Choroid plexus epithelial cell (primary cell): ENCODE measurements at regions not wholly inside any gene's neighbourhood (a gene's known extent, or its start where the extent isn't known, plus 50 kb on each side); places are given as distances from the start of the nearest gene placed in this dataset.
"Not testable (repeated sequence)": the region's sequence is repeated elsewhere in the genome, so short reads cannot be mapped to it uniquely, and the experiment has no call there.

Experiments
- DNase-seq: peaks from one replicate; pipeline ENCODE4 v3.0.0-alpha.2; 2010; ENCODE audit warnings: low read depth
- H3K4me3 ChIP-seq: 2 replicates; pipeline ENCODE4 v1.5.1; 2011; ENCODE audit warnings: low read depth, mild to moderate bottlenecking, control low read depth, low read length, moderate library complexity
- CTCF ChIP-seq: conservative IDR thresholded peaks from 2 replicates; pipeline ENCODE4 v1.5.1; 2011; ENCODE audit warnings: low read depth, mild to moderate bottlenecking, control low read depth, inconsistent platforms, low read length, moderate library complexity

DNA sequence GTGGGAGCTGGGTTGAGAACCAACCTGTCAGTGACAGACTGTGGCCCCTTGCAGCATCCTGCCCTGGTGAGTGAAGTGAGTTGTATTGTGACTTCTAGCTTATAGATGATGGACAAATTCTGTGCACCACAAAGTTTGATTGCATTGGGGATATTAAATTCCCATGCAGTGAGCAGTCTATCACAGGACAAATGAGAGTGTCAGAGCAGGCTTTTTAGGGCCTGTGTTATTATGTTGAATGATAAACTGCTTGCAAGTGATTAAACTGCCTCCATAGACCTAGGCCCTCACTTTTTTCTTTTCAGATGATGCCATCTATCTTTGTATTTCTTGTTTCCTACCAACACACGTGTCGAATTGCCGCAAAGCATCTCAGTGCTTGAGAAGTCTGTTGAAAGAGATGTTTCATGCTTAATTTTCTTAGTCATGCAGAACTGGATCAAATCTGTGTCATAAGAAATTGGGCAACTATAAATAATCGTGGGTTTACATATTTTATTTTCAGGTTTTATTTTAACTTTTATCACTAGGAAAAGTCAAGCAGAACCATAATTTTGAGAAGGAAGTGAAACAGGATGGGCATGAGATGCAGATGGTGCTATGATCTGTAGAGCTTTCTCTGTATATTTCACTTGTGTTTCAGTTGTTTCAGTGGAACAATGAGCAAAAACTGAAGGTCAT lies 199.2 kb downstream of the S1PR1 start:
- no peak for TF ChIP-seq CTCF
- no peak overlapping the region for H3K4me3 ChIP-seq
- no peak for DNase-seq

GRCh38 chr1:101437800-101438199 lies 201.0 kb downstream of the S1PR1 start:
- no peak overlapping the region for H3K4me3 ChIP-seq
- TF ChIP-seq CTCF: no peak
- no peak for DNase-seq

DNA sequence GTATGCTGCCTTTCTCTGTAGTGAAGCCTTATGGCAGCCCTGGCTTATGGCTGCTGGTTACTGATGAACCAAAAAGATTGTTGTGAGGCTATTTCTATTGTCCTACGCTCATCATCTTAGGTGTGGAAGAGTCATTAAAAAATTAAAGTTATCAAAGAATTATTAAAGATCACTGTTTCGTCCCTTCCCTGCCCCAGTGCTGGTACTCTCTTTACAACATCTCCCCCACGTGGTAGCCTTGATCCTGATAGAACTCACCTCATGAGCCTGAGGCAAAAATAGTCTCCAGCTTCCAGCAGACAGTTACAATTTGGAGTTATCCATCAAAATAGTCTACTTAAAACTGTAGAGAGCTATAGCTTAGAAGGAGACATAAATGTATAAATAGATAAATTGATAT lies 201.5 kb downstream of the S1PR1 start:
- DNase-seq: peak; percentile 43
- H3K4me3 ChIP-seq: no peak overlapping the region
- peak; percentile 61 for TF ChIP-seq CTCF

DNA sequence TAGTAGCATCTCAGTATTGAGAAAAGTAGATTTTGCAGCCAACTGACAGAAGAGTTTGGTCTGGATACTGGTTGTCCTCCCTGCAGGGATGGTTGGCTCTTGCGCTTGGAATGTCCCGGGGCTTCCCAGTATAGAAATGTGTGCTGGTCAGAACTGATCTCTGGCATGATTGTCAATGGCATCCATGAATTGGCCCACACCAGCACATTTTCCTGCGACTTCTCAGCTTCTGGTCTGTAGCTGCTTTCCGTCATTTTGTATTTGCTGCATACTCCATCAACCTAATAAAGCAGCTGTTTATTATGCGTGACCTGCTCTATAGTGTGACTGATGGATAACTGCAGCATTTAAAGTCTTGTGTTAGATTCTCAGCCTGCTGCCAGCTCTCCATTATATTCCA lies 203.7 kb downstream of the S1PR1 start:
- no peak overlapping the region for H3K4me3 ChIP-seq
- no peak for TF ChIP-seq CTCF
- DNase-seq: no peak

GRCh38 chr1:101444381-101444780 lies 207.6 kb downstream of the S1PR1 start:
- no peak for TF ChIP-seq CTCF
- H3K4me3 ChIP-seq: no peak overlapping the region
- DNase-seq: no peak

GRCh38 chr1:101444873-101445618 lies 208.2 kb downstream of the S1PR1 start:
- TF ChIP-seq CTCF: no peak
- DNase-seq: no peak
- no peak overlapping the region for H3K4me3 ChIP-seq

GRCh38 chr1:101448018-101448417 lies 211.2 kb downstream of the S1PR1 start:
- H3K4me3 ChIP-seq: no peak overlapping the region
- TF ChIP-seq CTCF: no peak
- DNase-seq: no peak

DNA sequence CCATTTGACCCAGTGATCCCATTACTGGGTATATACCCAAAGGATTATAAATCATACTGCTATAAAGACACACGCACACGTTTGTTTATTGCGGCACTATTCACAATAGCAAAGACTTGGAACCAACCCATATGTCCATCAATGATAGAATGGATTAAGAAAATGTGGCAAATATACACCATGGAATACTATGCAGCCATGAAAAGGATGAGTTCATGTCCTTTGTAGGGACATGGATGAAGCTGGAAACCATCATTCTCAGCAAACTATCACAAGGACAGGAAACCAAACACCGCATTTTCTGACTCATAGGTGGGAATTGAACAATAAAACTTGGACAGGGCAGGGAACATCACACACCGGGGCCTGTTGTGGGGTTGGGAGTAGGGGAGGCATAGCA lies 213.9 kb downstream of the S1PR1 start:
- H3K4me3 ChIP-seq, DNase-seq: not testable (repeated sequence)
